ENCODE measurements at regions not wholly inside any gene's neighbourhood (a gene's known extent, or its start where the extent isn't known, plus 50 kb on each side); places are given as distances from the start of the nearest gene placed in this dataset.

GRCh38 chr5:58246461-58246944 lies 213.4 kb downstream of the PLK2 start:
- CTCF ChIA-PET = no interaction called here
- Mint-ChIP-seq H3K27me3 (peaks cover 8% of the 10 kb centered on the region), H3K36me3 (ENCODE audit: low read depth) (no peaks in the 10 kb centered on the region), H3K9me3 (no peaks in the 10 kb centered on the region), H3K4me3 (no peak overlapping the region), H3K27ac (no peak overlapping the region), H3K4me1 (ENCODE audit: low read depth) (no peaks in the 10 kb centered on the region)
- DNase-seq (no peak), ATAC-seq (no peak)
- POLR2A ChIA-PET = no interaction called here
- no peak for TF ChIP-seq CTCF (IDR thresholded peaks at IDR 0.05)
- intact Hi-C loops (cut with micrococcal nuclease) = no loop called here

- ATAC-seq = no peak
- ChIA-PET POLR2A (no interaction called here), CTCF (no interaction called here)
- no peak overlapping the region for H3K4me3 Mint-ChIP-seq
- H3K27ac Mint-ChIP-seq = no peak overlapping the region
- H3K4me1 Mint-ChIP-seq (ENCODE audit: low read depth) = no peaks in the 10 kb centered on the region
- intact Hi-C loops (cut with micrococcal nuclease) = no loop called here
- TF ChIP-seq CTCF (IDR thresholded peaks at IDR 0.05) = no peak
- DNase-seq = no peak
- H3K27me3 Mint-ChIP-seq = peaks cover 9% of the 10 kb centered on the region
- H3K9me3 Mint-ChIP-seq = no peaks in the 10 kb centered on the region
- no peaks in the 10 kb centered on the region for H3K36me3 Mint-ChIP-seq (ENCODE audit: low read depth)
Measured at GRCh38 chr5:58245476-58245840, 214.4 kb downstream of the PLK2 start.

GRCh38 chr5:58244819-58245475 lies 214.9 kb downstream of the PLK2 start:
- CTCF ChIA-PET = no interaction called here
- no peak for DNase-seq
- intact Hi-C loops (cut with micrococcal nuclease) = no loop called here
- Mint-ChIP-seq H3K4me1 (ENCODE audit: low read depth) (no peaks in the 10 kb centered on the region), H3K4me3 (no peak overlapping the region), H3K27ac (no peak overlapping the region), H3K27me3 (peaks cover 9% of the 10 kb centered on the region), H3K36me3 (ENCODE audit: low read depth) (no peaks in the 10 kb centered on the region), H3K9me3 (no peaks in the 10 kb centered on the region)
- POLR2A ChIA-PET = no interaction called here
- no peak for TF ChIP-seq CTCF (IDR thresholded peaks at IDR 0.05)
- ATAC-seq = no peak

- POLR2A ChIA-PET = no interaction called here
- no peaks in the 10 kb centered on the region for H3K9me3 Mint-ChIP-seq
- H3K36me3 Mint-ChIP-seq (ENCODE audit: low read depth) = no peaks in the 10 kb centered on the region
- no peak for TF ChIP-seq CTCF (IDR thresholded peaks at IDR 0.05)
- no peak for DNase-seq
- ATAC-seq = no peak
- no peaks in the 10 kb centered on the region for H3K4me1 Mint-ChIP-seq (ENCODE audit: low read depth)
- no peak overlapping the region for H3K4me3 Mint-ChIP-seq
- peaks cover 6% of the 10 kb centered on the region for H3K27me3 Mint-ChIP-seq
- CTCF ChIA-PET = no interaction called here
- no peak overlapping the region for H3K27ac Mint-ChIP-seq
- intact Hi-C loops (cut with micrococcal nuclease) = no loop called here
Measured at GRCh38 chr5:58241389-58241788, 218.5 kb downstream of the PLK2 start.

GRCh38 chr5:58240322-58240721 lies 219.6 kb downstream of the PLK2 start:
- no peak for ATAC-seq
- no peak overlapping the region for H3K27ac Mint-ChIP-seq
- CTCF ChIA-PET = no interaction called here
- no peaks in the 10 kb centered on the region for H3K4me1 Mint-ChIP-seq (ENCODE audit: low read depth)
- H3K9me3 Mint-ChIP-seq = no peaks in the 10 kb centered on the region
- POLR2A ChIA-PET = no interaction called here
- no peak for TF ChIP-seq CTCF (IDR thresholded peaks at IDR 0.05)
- H3K36me3 Mint-ChIP-seq (ENCODE audit: low read depth) = no peaks in the 10 kb centered on the region
- intact Hi-C loops (cut with micrococcal nuclease) = no loop called here
- H3K4me3 Mint-ChIP-seq = no peak overlapping the region
- H3K27me3 Mint-ChIP-seq = peaks cover 3% of the 10 kb centered on the region
- no peak for DNase-seq
